PFSK-1 (cell line): ENCODE measurements at regions not wholly inside any gene's neighbourhood (a gene's known extent, or its start where the extent isn't known, plus 50 kb on each side); places are given as distances from the start of the nearest gene placed in this dataset.

Source experiments
- FOXP2 ChIP-seq: optimal IDR thresholded peaks from 2 replicates; pipeline ENCODE3; 2011; ENCODE audit warnings: borderline replicate concordance, control low read depth, inconsistent platforms; ENCODE audit not compliant: insufficient read depth; ENCODE audit errors: extremely low read length, extremely low read depth
- POLR2AphosphoS5 ChIP-seq: IDR thresholded peaks from 2 replicates; pipeline ENCODE4 v1.6.1; 2012; ENCODE audit warnings: low read depth, mild to moderate bottlenecking, control low read depth, low read length, moderate library complexity
- REST ChIP-seq, 2 experiments: IDR thresholded peaks; 2 replicates each; pipeline versions ENCODE4 v1.6.1 to v1.8.0; 2011 to 2012; ENCODE audit warnings: low read depth in 2 of 2, low read length in 2 of 2, control low read depth in 1 of 2, inconsistent platforms in 1 of 2, mild to moderate bottlenecking in 1 of 2, moderate library complexity in 1 of 2; ENCODE audit not compliant: insufficient read depth in 1 of 2
- SIN3A ChIP-seq: IDR thresholded peaks from 2 replicates; pipeline ENCODE4 v1.6.1; 2012; ENCODE audit warnings: mild to moderate bottlenecking, low read length, moderate library complexity, borderline replicate concordance; ENCODE audit not compliant: insufficient read depth
- TAF1 ChIP-seq: IDR thresholded peaks from 2 replicates; pipeline ENCODE4 v1.6.1; 2012; ENCODE audit warnings: low read length, control low read depth, borderline replicate concordance; ENCODE audit not compliant: insufficient read depth

GRCh38 chr1:4532656-4533055 lies 121.8 kb upstream of the AJAP1 start:
- TF ChIP-seq FOXP2 (no peak), POLR2AphosphoS5 (no peak), REST (IDR thresholded peaks at IDR 0.05; ENCODE audit: insufficient read depth in 1 of 2, low read depth in 2 of 2, low read length in 2 of 2) (no peak), TAF1 (no peak), SIN3A (no peak)

GRCh38 chr1:4546911-4547310 lies 107.5 kb upstream of the AJAP1 start:
- no peak for TF ChIP-seq SIN3A
- TF ChIP-seq FOXP2, result no peak
- no peak for TF ChIP-seq TAF1

GRCh38 chr1:4549930-4550329 lies 104.5 kb upstream of the AJAP1 start:
- TF ChIP-seq SIN3A, result no peak
- TF ChIP-seq TAF1, result no peak
- TF ChIP-seq REST (IDR thresholded peaks at IDR 0.05; ENCODE audit: insufficient read depth in 1 of 2, low read depth in 2 of 2, low read length in 2 of 2), result peak in 1 of 2 experiments; percentile 84; a peak in 2 of 4 replicates
- no peak for TF ChIP-seq POLR2AphosphoS5

GRCh38 chr1:4550941-4551340 lies 103.5 kb upstream of the AJAP1 start:
- TF ChIP-seq TAF1, result no peak

- TF ChIP-seq SIN3A (no peak), TAF1 (no peak), FOXP2 (no peak), REST (IDR thresholded peaks at IDR 0.05; ENCODE audit: insufficient read depth in 1 of 2, low read depth in 2 of 2, low read length in 2 of 2) (no peak), POLR2AphosphoS5 (no peak)
These were observed 102.7 kb upstream of the AJAP1 start for GRCh38 chr1:4551706-4552105.

- no peak for TF ChIP-seq SIN3A
- TF ChIP-seq REST (IDR thresholded peaks at IDR 0.05; ENCODE audit: insufficient read depth in 1 of 2, low read depth in 2 of 2, low read length in 2 of 2), result no peak
- no peak for TF ChIP-seq FOXP2
- TF ChIP-seq TAF1, result no peak
- no peak for TF ChIP-seq POLR2AphosphoS5
These were observed 100.6 kb upstream of the AJAP1 start for GRCh38 chr1:4553761-4554160.
